ENCODE measurements at regions not wholly inside any gene's neighbourhood (a gene's known extent, or its start where the extent isn't known, plus 50 kb on each side); places are given as distances from the start of the nearest gene placed in this dataset.
"Not testable (repeated sequence)": the region's sequence is repeated elsewhere in the genome, so short reads cannot be mapped to it uniquely, and the experiment has no call there.

- no peak for DNase-seq
Observed at GRCh38 chr12:89289720-89290119, 62.6 kb downstream of the DUSP6 start.

DNA sequence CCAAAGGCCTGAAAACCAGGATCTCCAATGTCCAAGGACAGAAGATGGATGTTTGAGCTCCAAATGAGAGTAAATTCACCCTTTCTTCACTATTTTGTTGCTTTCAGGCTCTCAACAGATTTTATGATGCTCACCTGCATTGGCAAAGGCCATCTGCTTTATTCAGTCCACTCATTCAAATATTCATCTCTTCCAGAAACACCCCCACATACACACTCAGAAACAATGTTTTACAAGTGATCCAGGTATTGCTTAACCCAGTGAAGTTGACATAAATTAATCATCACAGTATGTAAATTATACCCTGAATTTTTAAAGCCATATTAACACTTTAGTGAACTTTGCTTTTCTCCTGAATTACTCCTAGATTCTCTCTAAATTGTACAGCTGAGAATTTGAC is 63.3 kb downstream of the DUSP6 start:
- DNase-seq, result no peak

DNA sequence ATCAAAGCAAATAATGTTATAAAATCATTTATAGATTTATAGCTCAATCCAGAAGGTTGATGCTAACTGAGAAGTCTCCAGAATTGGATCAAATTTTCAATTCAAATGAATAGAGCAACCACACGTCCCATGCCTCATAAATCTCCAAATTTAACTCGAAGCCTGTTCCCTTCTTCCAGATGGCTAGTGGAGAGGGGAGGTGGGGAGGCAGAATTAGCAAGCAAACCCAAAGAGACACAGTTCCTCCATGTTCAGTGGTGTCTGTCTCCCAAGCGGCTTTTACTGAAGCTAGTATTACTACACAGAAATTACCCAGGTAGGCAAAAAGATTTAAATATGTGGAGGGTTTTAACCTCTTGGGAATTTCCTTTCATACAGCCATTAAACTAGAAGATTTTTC is 65.8 kb downstream of the DUSP6 start:
- no peak for DNase-seq

GRCh38 chr12:89281539-89281867 is 70.8 kb downstream of the DUSP6 start:
- no peak for DNase-seq

DNA sequence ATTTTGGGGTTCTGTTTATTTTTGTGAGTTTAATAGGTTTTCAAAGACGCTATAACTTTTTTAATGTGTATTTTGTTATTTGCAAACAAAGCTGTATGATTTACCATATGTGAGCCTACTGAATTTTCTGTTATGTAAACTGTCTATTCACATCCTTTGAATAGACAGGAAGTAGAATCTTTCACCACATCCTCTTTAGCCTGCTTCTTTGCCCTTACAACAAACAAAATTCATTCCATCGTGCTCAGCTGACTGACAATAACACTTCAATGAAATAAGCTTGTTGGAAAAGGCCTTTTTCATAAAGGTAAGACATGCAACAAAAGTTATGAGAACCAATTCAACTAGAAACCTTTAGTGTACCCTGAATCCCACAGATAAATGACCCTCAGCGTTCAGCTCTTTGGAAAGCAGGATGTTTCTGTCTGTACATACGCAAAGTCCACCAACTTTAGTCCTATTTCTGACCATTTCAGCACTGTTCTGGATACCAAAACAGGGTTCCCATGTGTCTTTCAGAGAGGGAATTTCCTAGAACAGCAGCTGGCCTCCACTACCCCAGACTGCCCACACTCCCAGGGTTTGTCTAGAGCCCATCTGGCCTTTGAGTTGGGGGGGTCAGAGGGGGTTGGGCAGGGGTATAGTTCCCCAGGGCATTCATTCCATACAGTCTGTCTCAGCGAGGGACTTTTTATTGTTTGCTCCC is 71.3 kb downstream of the DUSP6 start:
- DNase-seq, result no peak

- DNase-seq, result no peak
Observed at GRCh38 chr12:89279499-89279898, 72.8 kb downstream of the DUSP6 start.

- no peak for DNase-seq
Observed at GRCh38 chr12:89278862-89279261, 73.4 kb downstream of the DUSP6 start.

DNA sequence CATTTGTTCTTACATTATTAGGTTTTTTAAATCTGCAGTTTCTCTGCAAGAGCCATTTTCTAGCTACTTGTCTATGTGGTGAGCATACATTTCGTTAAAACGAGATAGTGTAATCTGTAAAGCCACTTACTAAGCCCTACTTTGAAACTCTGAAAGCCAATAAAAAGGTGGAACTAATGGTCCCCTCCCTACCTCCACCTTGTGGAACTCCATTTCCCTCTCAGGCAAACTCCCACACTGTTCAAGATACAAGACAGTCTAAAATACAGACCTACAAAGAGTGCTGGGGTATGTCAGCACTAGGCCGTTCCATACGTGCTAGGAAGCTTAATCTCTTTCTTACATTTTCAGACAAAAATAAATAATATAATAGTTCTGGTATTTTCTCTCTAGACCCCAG is 74.1 kb downstream of the DUSP6 start:
- no peak for DNase-seq

DNA sequence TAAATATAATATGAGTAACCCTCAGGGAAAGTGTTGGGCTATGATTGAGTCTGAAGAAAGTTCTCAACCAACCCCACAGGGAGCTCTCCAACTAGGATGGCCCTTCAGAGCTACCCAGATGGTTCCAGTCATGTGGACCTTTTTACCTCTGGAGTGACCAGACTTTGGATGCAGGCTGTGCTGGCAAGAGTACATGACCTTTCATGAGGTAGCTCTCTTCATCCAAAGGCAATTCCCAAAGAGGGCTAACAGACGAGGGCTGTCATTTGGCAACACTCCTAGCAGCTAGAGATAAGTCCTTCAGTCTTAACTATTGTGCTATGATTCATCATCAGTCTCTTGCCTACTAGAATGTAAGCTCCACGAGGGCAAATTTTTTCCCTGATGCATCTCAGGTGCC is 75.4 kb downstream of the DUSP6 start:
- DNase-seq, result no peak

DNA sequence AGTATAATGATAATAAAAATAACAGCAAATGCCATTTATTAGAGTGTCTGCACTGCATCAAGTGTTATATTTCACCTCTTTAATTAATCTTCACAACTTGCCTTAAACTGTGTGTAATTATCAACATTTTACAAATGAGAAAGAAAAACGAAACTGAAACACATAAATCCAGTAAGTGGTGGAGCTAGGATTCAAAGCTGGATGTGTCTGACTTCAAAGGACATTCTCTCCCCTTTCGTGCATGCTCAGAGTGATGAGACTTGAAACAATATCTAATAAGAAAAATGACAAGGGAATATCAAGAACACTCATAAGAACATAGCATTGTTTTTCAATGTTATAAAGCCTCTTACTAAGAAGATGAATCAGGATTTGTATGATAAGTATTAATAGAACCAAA is 78.8 kb downstream of the DUSP6 start:
- no peak for DNase-seq

GRCh38 chr12:89270548-89270947 is 81.8 kb downstream of the DUSP6 start:
- DNase-seq, result no peak

DNA sequence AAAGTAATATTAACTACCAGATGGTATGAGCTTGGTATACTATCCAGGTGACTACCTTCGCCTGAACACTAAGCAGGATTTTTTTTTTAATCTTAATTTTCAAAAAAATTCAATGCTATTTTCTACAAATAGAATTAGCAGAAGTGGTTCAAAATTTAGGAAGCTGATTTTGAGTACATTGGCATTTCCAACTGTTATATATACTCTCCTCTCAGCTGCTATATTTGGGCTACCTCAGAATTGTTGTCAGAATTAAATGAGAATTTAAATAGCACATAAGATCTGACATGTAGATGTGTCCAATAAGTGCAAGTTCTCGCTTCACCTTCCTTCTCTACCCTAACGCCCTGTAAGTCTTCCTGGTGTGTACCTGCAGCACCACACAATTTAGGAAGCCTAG is 83.1 kb downstream of the DUSP6 start:
- DNase-seq, result no peak

GRCh38 chr12:89267404-89267803 is 84.9 kb downstream of the DUSP6 start:
- DNase-seq, result no peak

- DNase-seq, result not testable (repeated sequence)
Observed at GRCh38 chr12:89266574-89267188, 85.6 kb downstream of the DUSP6 start.

DNA sequence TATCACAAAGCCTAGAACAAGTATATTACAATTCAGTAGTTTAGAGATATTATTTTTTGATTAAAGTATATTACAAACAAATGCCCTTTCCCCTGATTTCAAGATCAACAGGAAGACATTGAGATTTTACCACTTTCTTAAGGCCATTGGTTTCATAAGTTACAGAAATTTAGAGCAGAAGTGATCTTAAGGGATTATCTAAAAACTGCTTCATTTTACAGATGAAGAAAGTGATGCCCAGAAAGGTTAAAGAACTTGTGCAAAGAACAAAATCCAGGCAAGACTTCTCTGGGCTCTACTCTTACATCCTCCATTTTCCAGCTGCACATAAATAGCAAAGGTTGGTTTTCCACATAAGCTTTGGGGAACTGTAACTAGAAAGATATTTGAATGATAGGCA is 87.5 kb downstream of the DUSP6 start:
- no peak for DNase-seq

DNA sequence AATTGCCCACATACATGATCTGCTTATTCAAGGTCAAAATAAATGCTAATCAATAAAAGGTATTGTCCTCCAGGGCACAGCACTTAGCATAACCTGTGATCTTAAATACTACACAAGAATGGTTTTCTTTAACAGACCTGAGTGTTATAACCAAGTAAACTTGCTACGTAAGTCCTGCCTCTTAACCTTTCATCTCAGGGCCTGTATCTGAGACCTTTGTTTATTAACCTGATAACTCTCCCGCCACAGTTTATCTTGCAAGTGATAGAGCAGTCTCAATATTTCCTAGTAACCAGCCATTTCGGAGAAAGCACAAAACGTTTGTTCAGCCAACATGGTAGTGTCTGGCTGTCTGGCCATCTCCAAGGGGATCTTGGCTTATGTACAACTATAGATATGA is 88.4 kb downstream of the DUSP6 start:
- DNase-seq, result no peak

- no peak for DNase-seq
Observed at GRCh38 chr12:89262855-89263552, 89.3 kb downstream of the DUSP6 start.

DNA sequence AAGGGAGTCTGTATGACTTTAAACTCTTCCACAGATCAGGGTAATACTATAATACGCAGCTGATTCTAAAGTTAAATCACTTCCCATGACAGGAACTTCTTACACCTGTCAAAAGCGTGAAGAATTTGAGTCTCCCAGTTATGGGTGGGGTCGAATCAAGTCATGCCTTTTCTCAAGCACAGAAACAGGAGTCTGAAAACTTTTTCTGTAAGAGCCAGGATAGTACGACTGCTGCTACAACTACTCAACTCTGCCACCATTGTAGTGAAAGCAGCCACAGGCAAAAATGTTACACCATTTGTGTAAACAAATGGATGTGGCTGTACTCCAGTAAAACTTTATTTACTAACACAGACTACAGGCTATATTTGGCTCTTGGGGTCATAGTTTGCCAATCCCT is 90.3 kb downstream of the DUSP6 start:
- DNase-seq, result no peak

- DNase-seq, result no peak
Observed at GRCh38 chr12:89260841-89261637, 91.3 kb downstream of the DUSP6 start.

DNA sequence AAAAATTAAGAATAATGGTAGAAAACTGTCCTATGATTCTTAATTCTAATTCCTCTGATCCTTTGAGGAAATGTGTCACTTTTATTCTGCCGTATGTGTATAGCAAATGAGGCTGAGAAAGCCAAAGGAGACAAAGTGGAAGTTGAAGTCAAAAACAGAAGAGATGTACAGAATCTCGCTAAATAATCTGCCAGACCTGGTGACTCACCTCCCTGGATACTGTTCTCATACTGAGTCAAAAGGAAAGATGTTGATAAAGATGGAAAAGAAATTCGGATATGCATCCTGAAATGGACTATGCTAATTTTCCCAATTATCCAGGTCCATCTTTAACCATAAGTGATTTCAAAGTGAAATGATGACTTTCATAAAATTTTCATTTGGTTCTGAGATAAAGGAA is 92.5 kb downstream of the DUSP6 start:
- no peak for DNase-seq

DNA sequence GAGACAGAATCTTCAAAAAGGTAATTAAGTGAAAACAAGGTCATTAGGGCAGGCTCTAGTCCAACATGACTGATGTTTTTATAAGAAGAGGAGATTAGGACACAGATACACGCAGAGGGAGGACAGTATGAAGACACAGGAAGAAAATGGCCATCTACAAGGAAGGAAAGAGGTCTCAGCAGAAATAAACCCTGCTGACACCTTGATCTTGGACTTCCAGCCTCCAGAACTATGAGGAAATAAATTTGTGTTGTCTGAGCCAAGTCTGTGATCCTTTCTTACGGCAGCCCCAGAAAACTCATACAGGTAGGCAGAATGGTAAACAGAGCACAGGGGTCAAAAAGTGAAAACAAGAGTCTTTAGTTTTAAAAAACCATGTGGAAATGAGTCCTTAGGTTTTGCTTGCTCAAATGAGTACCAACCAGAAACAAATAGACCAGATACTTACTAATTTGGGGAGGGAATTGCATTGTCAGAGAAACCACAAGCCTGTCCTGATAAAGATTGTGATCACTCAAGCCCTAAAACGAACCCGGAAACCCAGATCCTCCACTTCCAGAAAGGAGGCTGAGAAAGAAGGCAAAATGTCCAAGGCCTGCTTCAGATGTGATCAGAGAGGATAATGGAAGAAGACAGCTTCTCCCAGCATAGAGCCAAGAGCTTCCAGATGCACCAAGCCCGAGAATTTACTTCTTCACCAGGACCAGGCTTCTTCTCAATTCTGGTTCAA is 93.9 kb downstream of the DUSP6 start:
- no peak for DNase-seq

GRCh38 chr12:89257340-89257739 is 95.0 kb downstream of the DUSP6 start:
- DNase-seq, result no peak

DNA sequence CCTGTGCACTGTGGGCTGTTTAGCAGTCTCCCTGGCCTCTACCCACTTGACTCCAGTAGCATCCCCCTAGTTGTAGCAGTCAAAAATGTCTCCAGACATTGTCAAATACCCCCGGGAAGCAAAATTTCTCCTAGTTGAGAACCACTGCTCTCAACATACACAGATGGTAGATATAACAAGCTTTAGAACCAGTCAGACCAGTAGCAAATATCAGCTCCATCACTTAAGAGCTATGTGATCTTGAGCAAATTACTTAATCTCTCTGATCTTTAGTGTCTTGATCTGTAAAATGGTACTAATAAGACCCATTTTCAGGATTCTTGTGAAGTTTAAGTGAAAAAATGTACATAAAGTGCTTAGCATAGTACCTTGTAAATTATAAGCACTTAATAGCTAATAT is 96.2 kb downstream of the DUSP6 start:
- DNase-seq, result no peak

Measured in effector CD8-positive, alpha-beta T cell (primary cell).